Mucosa of descending colon (tissue), 3 donors: ENCODE measurements at regions not wholly inside any gene's neighbourhood (a gene's known extent, or its start where the extent isn't known, plus 50 kb on each side); places are given as distances from the start of the nearest gene placed in this dataset.
"Not testable (repeated sequence)": the region's sequence is repeated elsewhere in the genome, so short reads cannot be mapped to it uniquely, and the experiment has no call there.

ENCODE experiments used
- ATAC-seq: fragments of 200-7000 bp; cut with Tn5 transposase; one replicate; pipeline ENCODE4 v1.9.1; 2020; ENCODE audit warnings: mild to moderate bottlenecking, moderate library complexity
- DNase-seq, 3 donors: peaks; one replicate each; pipeline ENCODE4 v3.0.0-alpha.2; 2020
- H3K36me3 ChIP-seq: fragments of 200-600 bp; one replicate; pipeline ENCODE4 v1.8.0; 2021; ENCODE audit warnings: low read depth, mild to moderate bottlenecking
- H3K4me1 ChIP-seq: fragments of 200-600 bp; one replicate; pipeline ENCODE4 v1.8.0; 2021; ENCODE audit warnings: low read depth, mild to moderate bottlenecking
- H3K4me3 ChIP-seq: fragments of 200-600 bp; one replicate; pipeline ENCODE4 v1.8.0; 2021; ENCODE audit warnings: mild to moderate bottlenecking
- H3K9me3 ChIP-seq: fragments of 200-600 bp; one replicate; pipeline ENCODE4 v1.8.0; 2021; ENCODE audit warnings: mild to moderate bottlenecking
- CTCF ChIP-seq: fragments of 200-600 bp; IDR thresholded peaks from one replicate; pipeline ENCODE4 v1.8.0; 2022; ENCODE audit warnings: antibody characterized with exemption, mild to moderate bottlenecking
- intact Hi-C, 2 donors: fragments of 100-400 bp; cut with DNase I in 1 of 2; cut with micrococcal nuclease in 1 of 2; formaldehyde crosslinking; loops; one replicate each; pipeline versions ENCODE4 v1.11.0 to v1.11.1; 2022; cut with DNase I, micrococcal nuclease
- donor health status: DM: no; HTN: no; CAD: no; lungs with moderate emphysema.
- donor health status: DM: no; HTN: no; CAD: no.
- donor health status: DM: no; HTN: yes; CAD: no.

GRCh38 chr2:89048138-89049066 lies 356.9 kb downstream of the RPIA start:
- H3K36me3 ChIP-seq, H3K4me3 ChIP-seq, H3K4me1 ChIP-seq, H3K9me3 ChIP-seq, intact Hi-C loops: not testable (repeated sequence)
- peak in 1 of 3 donors; percentile 24 for DNase-seq
- ATAC-seq: peak; percentile 61
- peak; percentile 14 for TF ChIP-seq CTCF

GRCh38 chr2:89058616-89059015 lies 367.1 kb downstream of the RPIA start:
- ATAC-seq, H3K4me3 ChIP-seq, H3K4me1 ChIP-seq, H3K9me3 ChIP-seq, DNase-seq, intact Hi-C loops, H3K36me3 ChIP-seq: not testable (repeated sequence)

- H3K4me3 ChIP-seq, H3K4me1 ChIP-seq, H3K36me3 ChIP-seq, H3K9me3 ChIP-seq, ATAC-seq, DNase-seq, intact Hi-C loops: not testable (repeated sequence)
Measured at GRCh38 chr2:89061174-89061573, 369.7 kb downstream of the RPIA start.

GRCh38 chr2:89076771-89077170 lies 385.3 kb downstream of the RPIA start:
- intact Hi-C loops, ATAC-seq, H3K4me1 ChIP-seq, H3K36me3 ChIP-seq, DNase-seq, H3K9me3 ChIP-seq, H3K4me3 ChIP-seq: not testable (repeated sequence)

- ATAC-seq, intact Hi-C loops, H3K36me3 ChIP-seq, H3K4me3 ChIP-seq, H3K9me3 ChIP-seq, H3K4me1 ChIP-seq, DNase-seq: not testable (repeated sequence)
Measured at GRCh38 chr2:89092911-89093310, 401.4 kb downstream of the RPIA start.

- H3K9me3 ChIP-seq, intact Hi-C loops, ATAC-seq, H3K4me1 ChIP-seq, DNase-seq, H3K36me3 ChIP-seq, H3K4me3 ChIP-seq: not testable (repeated sequence)
Measured at GRCh38 chr2:89095060-89095459, 403.6 kb downstream of the RPIA start.

- H3K36me3 ChIP-seq, H3K4me3 ChIP-seq, H3K9me3 ChIP-seq, H3K4me1 ChIP-seq, DNase-seq, ATAC-seq, intact Hi-C loops: not testable (repeated sequence)
Measured at GRCh38 chr2:89102587-89102986, 411.1 kb downstream of the RPIA start.

- ATAC-seq, H3K4me1 ChIP-seq, H3K9me3 ChIP-seq, DNase-seq, H3K36me3 ChIP-seq, H3K4me3 ChIP-seq, intact Hi-C loops: not testable (repeated sequence)
Measured at GRCh38 chr2:89106369-89107019, 415.0 kb downstream of the RPIA start.

GRCh38 chr2:89112434-89112833 lies 421.0 kb downstream of the RPIA start:
- H3K9me3 ChIP-seq, H3K4me3 ChIP-seq, ATAC-seq, intact Hi-C loops, H3K4me1 ChIP-seq, H3K36me3 ChIP-seq: not testable (repeated sequence)
- peak in 1 of 3 donors; percentile 4 for DNase-seq

- H3K36me3 ChIP-seq, H3K4me3 ChIP-seq, ATAC-seq, DNase-seq, H3K9me3 ChIP-seq, intact Hi-C loops, H3K4me1 ChIP-seq: not testable (repeated sequence)
Measured at GRCh38 chr2:89113286-89113685, 421.8 kb downstream of the RPIA start.

GRCh38 chr2:89129440-89129839 lies 438.0 kb downstream of the RPIA start:
- H3K36me3 ChIP-seq, H3K9me3 ChIP-seq, DNase-seq, H3K4me3 ChIP-seq, H3K4me1 ChIP-seq, intact Hi-C loops, ATAC-seq: not testable (repeated sequence)

- H3K9me3 ChIP-seq, H3K36me3 ChIP-seq, H3K4me3 ChIP-seq, DNase-seq, H3K4me1 ChIP-seq, ATAC-seq, intact Hi-C loops: not testable (repeated sequence)
Measured at GRCh38 chr2:89130665-89131308, 439.3 kb downstream of the RPIA start.

- H3K36me3 ChIP-seq, H3K9me3 ChIP-seq, H3K4me1 ChIP-seq, intact Hi-C loops, H3K4me3 ChIP-seq: not testable (repeated sequence)
- ATAC-seq (peak; percentile 33), DNase-seq (peak in 1 of 3 donors; percentile 44)
Measured at GRCh38 chr2:89142959-89143358, 451.5 kb downstream of the RPIA start.
